Upper lobe of left lung (tissue), 4 donors: ENCODE measurements at regions not wholly inside any gene's neighbourhood (a gene's known extent, or its start where the extent isn't known, plus 50 kb on each side); places are given as distances from the start of the nearest gene placed in this dataset.

Experiments
- POLR2A ChIP-seq, 4 donors: fragments of 450-650 bp; IDR thresholded peaks; one replicate each; pipeline ENCODE4 v1.5.1; 2016 to 2017; ENCODE audit warnings: antibody characterized with exemption in 4 of 4, mild to moderate bottlenecking in 2 of 4
- TF ChIP-seq, protein P1 (sequence below), 6 experiments: fragments of 450-650 bp in 4 of 6; fragments of 200-600 bp in 2 of 6; sonication (generic) in 2 of 6; IDR thresholded peaks; one replicate each; pipeline ENCODE4 v1.5.1; 2016 to 2019; ENCODE audit warnings: antibody characterized with exemption in 6 of 6

DNA sequence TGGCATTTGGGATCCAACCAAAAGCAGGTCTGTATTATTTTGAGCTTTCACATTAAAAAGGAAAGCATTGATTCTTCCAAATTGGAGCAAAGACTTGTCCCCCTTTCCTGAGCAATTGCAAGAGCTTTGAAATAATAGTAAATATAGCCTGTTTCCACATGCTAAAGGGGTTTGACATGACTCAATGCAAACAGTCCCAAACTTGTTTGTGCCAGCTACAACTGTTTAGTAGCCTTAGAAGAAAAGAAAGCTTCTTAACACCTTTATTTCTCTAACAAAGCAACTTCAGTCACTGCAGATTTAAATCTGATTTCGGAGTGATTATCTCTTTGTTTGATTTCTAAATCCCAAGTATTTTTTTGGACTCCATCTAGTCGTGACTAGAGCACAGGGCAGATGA lies 180.2 kb downstream of the SEMA6D start:
- no peak for TF ChIP-seq POLR2A (IDR thresholded peaks at IDR 0.05)
- TF ChIP-seq, protein P1, sequence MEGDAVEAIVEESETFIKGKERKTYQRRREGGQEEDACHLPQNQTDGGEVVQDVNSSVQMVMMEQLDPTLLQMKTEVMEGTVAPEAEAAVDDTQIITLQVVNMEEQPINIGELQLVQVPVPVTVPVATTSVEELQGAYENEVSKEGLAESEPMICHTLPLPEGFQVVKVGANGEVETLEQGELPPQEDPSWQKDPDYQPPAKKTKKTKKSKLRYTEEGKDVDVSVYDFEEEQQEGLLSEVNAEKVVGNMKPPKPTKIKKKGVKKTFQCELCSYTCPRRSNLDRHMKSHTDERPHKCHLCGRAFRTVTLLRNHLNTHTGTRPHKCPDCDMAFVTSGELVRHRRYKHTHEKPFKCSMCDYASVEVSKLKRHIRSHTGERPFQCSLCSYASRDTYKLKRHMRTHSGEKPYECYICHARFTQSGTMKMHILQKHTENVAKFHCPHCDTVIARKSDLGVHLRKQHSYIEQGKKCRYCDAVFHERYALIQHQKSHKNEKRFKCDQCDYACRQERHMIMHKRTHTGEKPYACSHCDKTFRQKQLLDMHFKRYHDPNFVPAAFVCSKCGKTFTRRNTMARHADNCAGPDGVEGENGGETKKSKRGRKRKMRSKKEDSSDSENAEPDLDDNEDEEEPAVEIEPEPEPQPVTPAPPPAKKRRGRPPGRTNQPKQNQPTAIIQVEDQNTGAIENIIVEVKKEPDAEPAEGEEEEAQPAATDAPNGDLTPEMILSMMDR (IDR thresholded peaks at IDR 0.05) = no peak
